CD4-positive, alpha-beta T cell treated with Interleukin-15 for 4 hours (primary cell): ENCODE measurements at regions not wholly inside any gene's neighbourhood (a gene's known extent, or its start where the extent isn't known, plus 50 kb on each side); places are given as distances from the start of the nearest gene placed in this dataset.

Experiments used
- DNase-seq: peaks from one replicate; pipeline ENCODE4 v3.0.0-alpha.2; 2020; ENCODE audit warnings: low spot score

GRCh38 chr1:193607787-193608186, 421.4 kb upstream of the B3GALT2 start:
- no peak for DNase-seq

GRCh38 chr1:193606035-193606434, 419.6 kb upstream of the B3GALT2 start:
- DNase-seq: no peak

GRCh38 chr1:193602705-193603104, 416.3 kb upstream of the B3GALT2 start:
- no peak for DNase-seq

GRCh38 chr1:193593147-193593885, 406.9 kb upstream of the B3GALT2 start:
- DNase-seq: no peak

- DNase-seq: peak; percentile 18
Measured at GRCh38 chr1:193592317-193592716, 405.9 kb upstream of the B3GALT2 start.

GRCh38 chr1:193590102-193590501, 403.7 kb upstream of the B3GALT2 start:
- no peak for DNase-seq

GRCh38 chr1:193589597-193590040, 403.2 kb upstream of the B3GALT2 start:
- DNase-seq: no peak

GRCh38 chr1:193588311-193589082, 402.1 kb upstream of the B3GALT2 start:
- DNase-seq: no peak

GRCh38 chr1:193584731-193585239, 398.4 kb upstream of the B3GALT2 start:
- no peak for DNase-seq

GRCh38 chr1:193581341-193581740, 394.9 kb upstream of the B3GALT2 start:
- DNase-seq: no peak

GRCh38 chr1:193580419-193580818, 394.0 kb upstream of the B3GALT2 start:
- DNase-seq: no peak

- DNase-seq: no peak
Measured at GRCh38 chr1:193579323-193579722, 392.9 kb upstream of the B3GALT2 start.

GRCh38 chr1:193574913-193575312, 388.5 kb upstream of the B3GALT2 start:
- DNase-seq: no peak

GRCh38 chr1:193569983-193570269, 383.5 kb upstream of the B3GALT2 start:
- no peak for DNase-seq

- peak; percentile 43 for DNase-seq
Measured at GRCh38 chr1:193569096-193569982, 382.9 kb upstream of the B3GALT2 start.

GRCh38 chr1:193568512-193568911, 382.1 kb upstream of the B3GALT2 start:
- no peak for DNase-seq

GRCh38 chr1:193567937-193568336, 381.5 kb upstream of the B3GALT2 start:
- no peak for DNase-seq

GRCh38 chr1:193566735-193567134, 380.3 kb upstream of the B3GALT2 start:
- no peak for DNase-seq

- no peak for DNase-seq
Measured at GRCh38 chr1:193565971-193566577, 379.7 kb upstream of the B3GALT2 start.

GRCh38 chr1:193562121-193562520, 375.7 kb upstream of the B3GALT2 start:
- DNase-seq: no peak

GRCh38 chr1:193558491-193559028, 372.1 kb upstream of the B3GALT2 start:
- DNase-seq: peak; percentile 17
